HG02798 (cell line): ENCODE measurements at regions not wholly inside any gene's neighbourhood (a gene's known extent, or its start where the extent isn't known, plus 50 kb on each side); places are given as distances from the start of the nearest gene placed in this dataset.
"Not testable (repeated sequence)": the region's sequence is repeated elsewhere in the genome, so short reads cannot be mapped to it uniquely, and the experiment has no call there.

Experiments
- ATAC-seq: cut with Tn5 transposase; IDR thresholded peaks from one replicate; pipeline ENCODE4 v1.9.1; 2021; ENCODE audit warnings: mild to moderate bottlenecking; ENCODE audit not compliant: unreplicated experiment, poor library complexity

DNA sequence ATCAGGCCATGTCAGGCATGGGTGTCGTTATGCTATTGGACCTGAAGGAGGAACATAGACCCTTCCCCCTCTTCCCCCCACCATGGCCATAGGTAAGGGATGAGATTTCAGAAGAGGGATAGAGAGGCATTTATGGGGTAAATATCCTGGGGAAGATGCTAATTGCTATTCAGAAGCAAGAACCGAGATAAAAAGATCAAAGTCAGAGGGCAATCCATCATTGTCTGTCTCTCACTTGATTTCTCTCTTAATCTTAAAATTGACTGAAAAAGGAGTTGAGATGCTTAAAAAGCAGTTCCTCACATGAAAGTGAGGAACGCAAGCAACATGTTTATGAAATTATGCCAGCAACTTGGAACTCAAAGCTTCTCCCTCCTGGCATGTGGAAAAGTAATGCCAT lies 212.0 kb downstream of the RPAP3 start:
- no peak for ATAC-seq

DNA sequence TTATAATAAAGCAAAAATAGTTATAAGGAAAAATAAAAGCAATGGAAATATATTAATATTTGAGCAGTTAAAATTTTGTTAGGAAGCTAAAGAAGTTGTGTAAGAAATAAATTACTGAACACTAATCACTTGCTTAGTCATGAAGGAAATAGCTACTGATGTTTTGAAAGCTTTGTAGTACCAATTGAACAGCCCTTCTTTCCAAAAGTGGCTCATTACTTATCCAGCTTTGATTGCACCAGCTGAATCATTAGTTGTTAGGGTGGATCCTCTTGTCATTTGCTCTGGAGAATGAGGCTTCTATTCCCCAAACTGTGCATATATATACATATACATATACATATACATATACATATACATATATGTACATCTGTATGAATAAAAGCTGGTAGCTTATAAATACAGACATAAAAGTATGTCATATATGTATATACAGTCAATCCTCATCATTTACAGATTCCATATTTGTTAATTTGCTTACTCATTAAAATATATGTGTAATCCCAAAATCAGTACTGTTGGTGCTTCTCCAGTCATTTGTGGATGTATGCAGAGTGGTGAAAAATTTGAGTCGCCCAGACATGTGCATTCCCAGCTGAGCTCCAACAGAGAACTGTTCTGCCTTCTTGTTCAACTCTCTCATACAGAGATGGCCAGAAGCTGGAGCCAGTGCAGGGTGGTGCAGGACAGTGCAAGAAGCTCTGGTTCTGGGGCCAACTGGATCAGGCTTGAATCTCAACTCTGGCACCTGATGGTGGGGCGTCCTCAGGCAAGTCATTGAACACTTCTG lies 214.1 kb downstream of the RPAP3 start:
- ATAC-seq, result no peak

GRCh38 chr12:47488888-47489287 lies 216.9 kb downstream of the RPAP3 start:
- ATAC-seq, result no peak

DNA sequence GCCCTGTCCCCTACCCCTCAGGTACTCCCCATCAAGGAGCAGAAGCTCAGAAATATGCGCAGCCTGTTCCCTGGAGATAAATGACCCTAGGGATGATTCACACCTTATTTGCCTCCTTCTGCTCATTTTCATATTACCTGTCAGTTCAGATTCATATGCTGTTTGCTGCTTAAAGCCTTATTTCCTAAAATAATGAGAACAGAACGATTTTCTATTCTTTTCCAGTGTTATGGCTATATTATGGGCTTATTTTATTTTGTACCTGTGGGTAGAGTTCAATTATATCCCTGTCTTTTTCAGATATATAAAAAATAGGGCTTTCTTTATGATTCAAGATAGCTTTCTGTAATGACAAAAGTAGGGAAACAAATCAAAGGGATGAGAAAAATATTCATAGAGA lies 224.8 kb downstream of the RPAP3 start:
- ATAC-seq, result no peak

DNA sequence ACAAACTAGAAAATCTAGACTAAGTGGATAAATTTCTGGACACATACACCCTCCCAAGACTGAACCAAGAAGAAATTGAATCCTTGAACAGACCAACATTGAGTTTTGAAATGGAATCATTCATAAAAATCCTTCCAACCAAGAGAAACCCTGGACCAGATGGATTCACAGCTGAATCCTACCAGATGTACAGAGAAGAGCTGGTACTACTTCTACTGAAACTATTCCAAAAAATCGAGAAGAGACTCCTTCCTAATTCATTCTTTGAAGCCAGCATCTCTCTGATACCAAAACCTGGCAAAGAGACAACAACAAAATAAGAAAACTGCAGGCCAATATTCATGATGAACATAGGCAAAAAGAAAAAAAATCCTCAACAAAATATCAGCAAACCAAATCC lies 227.4 kb downstream of the RPAP3 start:
- ATAC-seq, result no peak

DNA sequence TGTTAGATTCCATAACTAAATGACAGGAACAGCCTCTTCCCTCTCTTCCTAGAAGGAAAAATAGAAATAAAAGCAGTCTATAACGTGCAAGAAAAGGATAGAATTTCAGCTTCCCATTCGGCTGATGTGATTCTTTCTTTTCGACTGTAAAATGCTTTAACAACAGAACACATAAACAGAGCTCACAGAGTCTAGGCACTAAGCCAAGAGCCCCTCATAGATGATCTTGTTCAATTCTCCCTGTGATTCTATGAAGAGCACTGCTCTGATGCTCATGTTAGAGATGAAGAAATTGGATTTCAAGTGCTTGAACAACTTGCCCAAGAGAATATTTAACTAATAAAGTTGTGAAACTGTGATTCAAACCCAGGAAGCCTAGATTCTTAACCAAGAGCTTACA lies 232.7 kb downstream of the RPAP3 start:
- no peak for ATAC-seq

- not testable (repeated sequence) for ATAC-seq
These were observed 235.5 kb downstream of the RPAP3 start for GRCh38 chr12:47470349-47470748.

- ATAC-seq, result not testable (repeated sequence)
These were observed 241.9 kb downstream of the RPAP3 start for GRCh38 chr12:47463918-47464317.

GRCh38 chr12:47458279-47458678 lies 247.6 kb downstream of the RPAP3 start:
- ATAC-seq, result no peak

GRCh38 chr12:47449797-47450196 lies 256.0 kb downstream of the RPAP3 start:
- no peak for ATAC-seq

- no peak for ATAC-seq
These were observed 263.5 kb downstream of the RPAP3 start for GRCh38 chr12:47442310-47442709.

- no peak for ATAC-seq
These were observed 264.3 kb downstream of the RPAP3 start for GRCh38 chr12:47441490-47441889.

DNA sequence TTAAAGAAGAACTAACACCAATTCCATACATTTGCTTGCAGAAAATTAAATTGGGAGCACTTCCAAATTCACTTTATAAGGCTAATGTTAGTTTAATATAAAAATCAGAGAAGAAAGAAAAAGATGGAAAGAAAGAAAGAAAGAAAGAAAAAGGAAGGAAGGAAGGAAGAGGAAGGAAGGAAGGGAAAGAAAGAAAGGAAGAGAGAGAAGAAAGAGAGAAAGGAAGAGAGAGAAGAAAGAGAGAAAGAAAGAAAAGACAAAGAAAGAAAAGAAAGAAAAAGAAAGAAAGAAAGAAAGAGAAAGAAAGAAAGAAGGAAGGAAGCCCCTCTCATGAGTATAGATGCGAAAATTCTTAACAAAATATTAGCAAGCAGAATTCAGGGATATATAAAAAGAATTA lies 267.7 kb downstream of the RPAP3 start:
- ATAC-seq, result no peak

GRCh38 chr12:47437570-47437969 lies 268.3 kb downstream of the RPAP3 start:
- no peak for ATAC-seq

DNA sequence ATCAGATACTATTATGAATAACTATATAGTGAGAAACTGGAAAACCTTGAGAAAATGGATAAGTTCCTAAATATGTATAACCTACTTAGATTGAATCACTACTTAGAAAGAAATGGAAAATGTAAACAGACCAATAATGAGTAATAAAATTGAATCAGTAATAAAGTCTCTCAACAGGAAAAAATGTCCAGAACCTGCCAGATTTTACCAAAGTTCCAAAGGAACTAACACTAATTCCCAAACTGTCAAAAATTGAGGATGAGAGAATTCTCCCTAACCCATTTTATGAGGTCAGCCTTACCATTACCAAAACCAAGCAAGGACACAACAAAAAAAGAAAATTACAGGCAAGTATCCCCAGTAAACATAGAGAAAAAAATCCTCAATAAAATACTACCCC lies 272.0 kb downstream of the RPAP3 start:
- no peak for ATAC-seq

- ATAC-seq, result not testable (repeated sequence)
These were observed 279.0 kb downstream of the RPAP3 start for GRCh38 chr12:47426678-47427309.

DNA sequence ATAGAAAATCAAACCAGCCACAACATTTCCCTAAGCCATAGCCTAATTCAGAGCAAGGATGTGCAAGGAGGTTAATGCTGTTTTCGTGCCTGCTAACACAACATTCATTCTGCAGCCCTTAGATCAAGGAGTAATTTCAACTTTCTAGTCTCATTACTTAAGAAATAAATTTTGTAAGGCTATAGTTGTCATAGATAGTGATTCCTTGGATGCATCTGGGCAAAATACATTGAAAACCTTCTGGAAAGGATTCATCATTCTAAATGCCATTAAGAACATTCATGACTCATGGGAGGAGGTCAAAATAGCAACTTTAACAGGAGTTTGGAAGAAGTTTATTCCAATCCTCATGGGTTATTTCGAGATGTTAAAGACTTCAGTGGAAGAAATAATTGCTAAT lies 283.2 kb downstream of the RPAP3 start:
- ATAC-seq, result no peak

DNA sequence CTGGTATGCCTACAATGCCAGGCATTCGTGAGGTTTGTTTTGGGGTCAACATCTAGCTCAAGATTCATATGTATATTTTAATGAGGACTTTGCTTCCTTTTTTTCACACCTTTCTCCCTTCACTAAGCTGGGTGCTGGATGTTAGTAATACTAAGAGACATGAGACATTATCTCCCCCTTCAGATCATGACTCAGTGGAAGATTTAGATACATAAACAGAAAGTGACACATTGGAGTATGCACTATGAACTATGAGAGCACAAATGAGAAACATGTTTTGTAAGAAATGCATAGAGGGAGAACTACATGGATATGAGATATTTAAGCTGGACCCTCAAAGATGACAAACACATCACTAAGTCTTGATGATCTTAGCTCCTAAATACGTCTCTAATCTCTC lies 286.3 kb downstream of the RPAP3 start:
- ATAC-seq, result no peak

DNA sequence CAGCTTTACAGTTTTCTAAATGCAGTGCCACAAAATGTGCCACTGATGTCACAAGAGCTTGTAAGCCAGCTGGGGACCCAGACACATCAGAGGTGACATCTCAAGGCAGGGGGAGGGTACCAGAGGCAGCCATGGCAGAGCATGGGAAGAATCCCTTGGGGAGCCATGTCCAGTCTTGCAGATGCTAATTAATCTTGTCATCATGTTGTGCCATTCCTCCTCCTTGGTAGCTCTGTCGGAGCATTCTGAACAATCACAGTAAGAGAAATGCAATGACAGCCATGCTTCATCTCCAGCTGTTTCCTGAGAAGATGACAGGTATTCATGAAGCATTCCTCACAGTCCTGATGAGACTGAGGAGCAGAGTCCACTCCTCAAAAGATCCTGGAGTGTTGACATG lies 287.9 kb downstream of the RPAP3 start:
- no peak for ATAC-seq

DNA sequence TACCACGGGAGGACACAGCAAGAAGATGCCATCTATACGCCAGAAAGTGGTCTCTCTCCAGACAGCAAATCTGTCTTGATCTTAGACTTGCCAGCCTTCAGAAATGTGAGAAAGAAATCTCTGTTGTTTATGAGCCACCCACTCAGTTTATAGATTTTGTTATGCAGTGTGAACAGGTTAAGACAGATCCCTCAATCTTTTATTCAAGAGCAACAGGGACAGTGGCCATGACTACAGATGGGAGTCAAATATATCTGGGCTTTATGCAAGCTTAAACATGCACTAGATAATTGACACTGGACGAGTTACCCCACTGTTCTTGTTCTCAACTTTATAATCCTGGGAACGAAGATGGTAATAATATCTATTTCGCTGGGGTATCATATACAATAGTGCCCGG lies 288.7 kb downstream of the RPAP3 start:
- ATAC-seq, result no peak

DNA sequence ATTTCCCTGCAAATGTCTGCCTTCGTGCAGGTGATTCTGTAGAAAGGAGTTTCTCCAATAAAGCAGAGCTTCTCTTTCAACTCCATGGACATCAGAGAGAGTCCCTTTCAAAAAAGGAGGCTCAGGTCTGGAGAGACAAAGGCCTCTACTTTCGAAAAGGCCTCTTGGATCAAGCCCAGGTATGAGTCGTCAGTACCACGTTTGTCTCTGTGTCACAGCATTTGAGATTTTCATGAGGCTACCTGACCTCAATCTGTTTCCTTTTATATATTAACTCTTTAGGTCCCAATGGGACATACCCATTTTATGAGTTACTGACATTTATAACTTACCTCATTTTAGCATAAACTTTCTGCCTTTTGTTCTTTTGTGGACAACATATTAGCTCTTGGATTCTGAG lies 290.8 kb downstream of the RPAP3 start:
- ATAC-seq, result no peak

GRCh38 chr12:47414511-47414910 lies 291.3 kb downstream of the RPAP3 start:
- no peak for ATAC-seq
